ENCODE measurements at regions not wholly inside any gene's neighbourhood (a gene's known extent, or its start where the extent isn't known, plus 50 kb on each side); places are given as distances from the start of the nearest gene placed in this dataset.

GRCh38 chr5:45060724-45061123 is 252.0 kb downstream of the MRPS30 start:
- no peak overlapping the region for H3K27ac ChIP-seq
- DNase-seq (no peak), ATAC-seq (no peak)
- WGBS, 2 donors: 71 to 78% methylated on average over 2 of the region's 2 CpGs
- no peak overlapping the region for H3K4me3 ChIP-seq
- TF ChIP-seq CTCF (IDR thresholded peaks at IDR 0.05): no peak
- intact Hi-C loops (cut with DNase I): no loop called here
- H3K9me3 ChIP-seq: no peaks in the 10 kb centered on the region
- no peaks in the 10 kb centered on the region for H3K27me3 ChIP-seq
- no peaks in the 10 kb centered on the region for H3K36me3 ChIP-seq
- no peaks in the 10 kb centered on the region for H3K4me1 ChIP-seq

GRCh38 chr5:45062044-45062443 is 253.3 kb downstream of the MRPS30 start:
- no peak overlapping the region for H3K4me3 ChIP-seq
- no peaks in the 10 kb centered on the region for H3K4me1 ChIP-seq
- H3K36me3 ChIP-seq: no peaks in the 10 kb centered on the region
- intact Hi-C loops (cut with DNase I): no loop called here
- H3K27me3 ChIP-seq: no peaks in the 10 kb centered on the region
- no peak for TF ChIP-seq CTCF (IDR thresholded peaks at IDR 0.05)
- H3K27ac ChIP-seq: no peak overlapping the region
- no peaks in the 10 kb centered on the region for H3K9me3 ChIP-seq
- no peak for ATAC-seq
- DNase-seq: no peak

DNA sequence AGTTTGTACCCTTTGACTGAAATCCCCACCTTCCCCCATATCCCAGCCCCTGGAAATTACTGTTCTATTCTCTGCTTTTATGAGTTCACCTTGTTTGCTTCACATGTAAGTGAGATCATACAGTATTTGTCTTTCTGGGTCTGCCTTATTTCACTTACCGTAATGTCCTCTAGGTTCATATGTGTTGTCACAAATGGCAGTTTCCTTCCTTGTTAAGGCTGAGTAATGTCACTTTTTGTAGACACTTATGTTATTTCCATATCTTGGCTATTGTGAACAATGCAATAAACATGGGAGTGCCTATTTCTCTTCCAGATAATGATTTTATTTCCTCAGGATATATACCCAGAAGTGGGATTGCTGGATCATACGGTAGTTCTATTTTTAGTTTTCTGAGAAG is 272.3 kb downstream of the MRPS30 start:
- Histone ChIP-seq H3K27ac (no peak overlapping the region), H3K4me3 (no peak overlapping the region), H3K36me3 (no peaks in the 10 kb centered on the region), H3K4me1 (no peaks in the 10 kb centered on the region), H3K9me3 (peaks cover 0 to 9% (median 0%) of the 10 kb centered on the region in 11 donors), H3K27me3 (no peaks in the 10 kb centered on the region)
- intact Hi-C loops (cut with DNase I): no loop called here
- no peak for ATAC-seq
- TF ChIP-seq CTCF (IDR thresholded peaks at IDR 0.05): no peak
- WGBS, 2 donors: 48 to 54% methylated on average over 2 of the region's 2 CpGs
- no peak for DNase-seq

GRCh38 chr5:45089870-45090269 is 281.1 kb downstream of the MRPS30 start:
- no peak overlapping the region for H3K4me3 ChIP-seq
- DNase-seq (no peak), ATAC-seq (no peak)
- no peak for TF ChIP-seq CTCF (IDR thresholded peaks at IDR 0.05)
- no peaks in the 10 kb centered on the region for H3K27me3 ChIP-seq
- intact Hi-C loops (cut with DNase I): no loop called here
- H3K36me3 ChIP-seq: no peaks in the 10 kb centered on the region
- no peak overlapping the region for H3K27ac ChIP-seq
- peaks cover 0 to 1% (median 0%) of the 10 kb centered on the region in 11 donors for H3K9me3 ChIP-seq
- H3K4me1 ChIP-seq: no peaks in the 10 kb centered on the region
- WGBS, 2 donors: 80 to 82% methylated on average over 1 of the region's 1 CpG

- DNase-seq: no peak
- H3K36me3 ChIP-seq: no peaks in the 10 kb centered on the region
- no peaks in the 10 kb centered on the region for H3K4me1 ChIP-seq
- TF ChIP-seq CTCF (IDR thresholded peaks at IDR 0.05): no peak
- H3K27ac ChIP-seq: no peak overlapping the region
- intact Hi-C loops (cut with DNase I): no loop called here
- WGBS, 2 donors: 81 to 91% methylated on average over 1 of the region's 1 CpG
- H3K9me3 ChIP-seq: no peaks in the 10 kb centered on the region
- H3K27me3 ChIP-seq: no peaks in the 10 kb centered on the region
- ATAC-seq: no peak
- no peak overlapping the region for H3K4me3 ChIP-seq
These were observed 284.6 kb downstream of the MRPS30 start for GRCh38 chr5:45093377-45093776.

All from heart right ventricle (tissue), 16 donors.